HEK293T (cell line): ENCODE measurements at regions not wholly inside any gene's neighbourhood (a gene's known extent, or its start where the extent isn't known, plus 50 kb on each side); places are given as distances from the start of the nearest gene placed in this dataset.

Experiments used
- LEF1 ChIP-seq: fragments of 450-650 bp; IDR thresholded peaks from 2 replicates; pipeline ENCODE4 v1.6.1; 2017; ENCODE audit warnings: mild to moderate bottlenecking, borderline replicate concordance
- SP1 ChIP-seq: fragments of 450-650 bp; IDR thresholded peaks from 2 replicates; pipeline ENCODE4 v1.6.1; 2017
- ZNF384 ChIP-seq: fragments of 450-650 bp; IDR thresholded peaks from 2 replicates; pipeline ENCODE4 v1.6.1; 2016

GRCh38 chr2:222798528-222798927 lies 62.3 kb upstream of the ACSL3 start:
- no peak for TF ChIP-seq ZNF384
- TF ChIP-seq SP1, result no peak
- no peak for TF ChIP-seq LEF1
